ENCODE measurements at regions not wholly inside any gene's neighbourhood (a gene's known extent, or its start where the extent isn't known, plus 50 kb on each side); places are given as distances from the start of the nearest gene placed in this dataset.

GRCh38 chr5:135183464-135183863 is 149.4 kb upstream of the PITX1 start:
- H4K91ac ChIP-seq (ENCODE audit: low read depth, low read length, poor library complexity): no peak overlapping the region
- H3K18ac ChIP-seq (ENCODE audit: low read length): no peak overlapping the region
- no peak overlapping the region for H3K14ac ChIP-seq (ENCODE audit: low read length)
- no peak overlapping the region for H2BK15ac ChIP-seq (ENCODE audit: low read length)
- no peak overlapping the region for H4K8ac ChIP-seq (ENCODE audit: low read depth, low read length)
- WGBS, 2 donors (ENCODE audit: extremely low coverage in 2 of 2, insufficient read length in 2 of 2, insufficient replicate concordance in 1 of 2): no CpG with 5 or more reads among the region's 4 CpGs
- no peaks in the 10 kb centered on the region for H3K9me3 ChIP-seq (replicated peaks in 1 of 2; ENCODE audit: control insufficient read depth in 2 of 2, insufficient read depth in 1 of 2, low read depth in 1 of 2, low read length in 2 of 2)
- DNase-seq (ENCODE audit: low spot score): no peak
- peaks cover 0 to 30% (median 0%) of the 10 kb centered on the region in 3 experiments for H3K27me3 ChIP-seq (ENCODE audit: control insufficient read depth in 3 of 3, insufficient read depth in 3 of 3, low read depth in 1 of 3, low read length in 3 of 3)
- H2BK12ac ChIP-seq (ENCODE audit: low read length): no peak overlapping the region
- no peak overlapping the region for H3K27ac ChIP-seq (replicated peaks; ENCODE audit: low read length)
- no peaks in the 10 kb centered on the region for H3K79me1 ChIP-seq (ENCODE audit: low read depth, low read length)
- no peak overlapping the region for H2AK5ac ChIP-seq (ENCODE audit: low read depth, low read length)
- no peak overlapping the region for H2BK5ac ChIP-seq (ENCODE audit: low read length)
- peaks cover 2 to 5% of the 10 kb centered on the region in 2 donors for H3K4me1 ChIP-seq (ENCODE audit: control insufficient read depth in 2 of 2, insufficient read depth in 1 of 2, low read depth in 1 of 2, low read length in 2 of 2)
- no peak overlapping the region for H3K23ac ChIP-seq (ENCODE audit: low read depth, low read length, poor library complexity)
- no peak overlapping the region for H3K9ac ChIP-seq (ENCODE audit: low read depth, low read length, poor library complexity)
- no peak overlapping the region for H3K4me2 ChIP-seq (ENCODE audit: insufficient read depth, low read length, poor library complexity, severe bottlenecking)
- no peak overlapping the region for H3K4ac ChIP-seq (ENCODE audit: low read length)
- no peak overlapping the region for H2AFZ ChIP-seq (ENCODE audit: low read length)
- H3K36me3 ChIP-seq (replicated peaks in 1 of 2; ENCODE audit: control insufficient read depth in 2 of 2, insufficient read depth in 2 of 2, low read length in 2 of 2): no peaks in the 10 kb centered on the region
- no peak overlapping the region for H2BK120ac ChIP-seq (ENCODE audit: low read depth, low read length)
- no peak overlapping the region for H3K4me3 ChIP-seq (ENCODE audit: low read length in 2 of 2)

- no peak overlapping the region for H3K23ac ChIP-seq (ENCODE audit: low read depth, low read length, poor library complexity)
- H3K14ac ChIP-seq (ENCODE audit: low read length): no peak overlapping the region
- H3K27me3 ChIP-seq (ENCODE audit: control insufficient read depth in 3 of 3, insufficient read depth in 3 of 3, low read depth in 1 of 3, low read length in 3 of 3): peaks cover 0 to 22% (median 0%) of the 10 kb centered on the region in 3 experiments
- H3K27ac ChIP-seq (replicated peaks; ENCODE audit: low read length): no peak overlapping the region
- no peak overlapping the region for H2BK5ac ChIP-seq (ENCODE audit: low read length)
- H3K79me1 ChIP-seq (ENCODE audit: low read depth, low read length): no peaks in the 10 kb centered on the region
- H3K18ac ChIP-seq (ENCODE audit: low read length): no peak overlapping the region
- DNase-seq (ENCODE audit: low spot score): no peak
- no peak overlapping the region for H3K4ac ChIP-seq (ENCODE audit: low read length)
- H2BK15ac ChIP-seq (ENCODE audit: low read length): no peak overlapping the region
- peaks cover 2 to 5% of the 10 kb centered on the region in 2 donors for H3K4me1 ChIP-seq (ENCODE audit: control insufficient read depth in 2 of 2, insufficient read depth in 1 of 2, low read depth in 1 of 2, low read length in 2 of 2)
- WGBS, 2 donors (ENCODE audit: extremely low coverage in 2 of 2, insufficient read length in 2 of 2, insufficient replicate concordance in 1 of 2): no CpG with 5 or more reads among the region's 5 CpGs
- no peak overlapping the region for H2AK5ac ChIP-seq (ENCODE audit: low read depth, low read length)
- H2AFZ ChIP-seq (ENCODE audit: low read length): no peak overlapping the region
- H4K91ac ChIP-seq (ENCODE audit: low read depth, low read length, poor library complexity): no peak overlapping the region
- no peak overlapping the region for H2BK120ac ChIP-seq (ENCODE audit: low read depth, low read length)
- no peak overlapping the region for H3K4me3 ChIP-seq (ENCODE audit: low read length in 2 of 2)
- no peaks in the 10 kb centered on the region for H3K36me3 ChIP-seq (replicated peaks in 1 of 2; ENCODE audit: control insufficient read depth in 2 of 2, insufficient read depth in 2 of 2, low read length in 2 of 2)
- no peak overlapping the region for H3K9ac ChIP-seq (ENCODE audit: low read depth, low read length, poor library complexity)
- H3K9me3 ChIP-seq (replicated peaks in 1 of 2; ENCODE audit: control insufficient read depth in 2 of 2, insufficient read depth in 1 of 2, low read depth in 1 of 2, low read length in 2 of 2): no peaks in the 10 kb centered on the region
- H2BK12ac ChIP-seq (ENCODE audit: low read length): no peak overlapping the region
- H3K4me2 ChIP-seq (ENCODE audit: insufficient read depth, low read length, poor library complexity, severe bottlenecking): no peak overlapping the region
- no peak overlapping the region for H4K8ac ChIP-seq (ENCODE audit: low read depth, low read length)
These were observed 148.6 kb upstream of the PITX1 start for GRCh38 chr5:135182675-135183074.

- H4K8ac ChIP-seq (ENCODE audit: low read depth, low read length): no peak overlapping the region
- no peak overlapping the region for H2AK5ac ChIP-seq (ENCODE audit: low read depth, low read length)
- peaks cover 2 to 5% of the 10 kb centered on the region in 2 donors for H3K4me1 ChIP-seq (ENCODE audit: control insufficient read depth in 2 of 2, insufficient read depth in 1 of 2, low read depth in 1 of 2, low read length in 2 of 2)
- no peaks in the 10 kb centered on the region for H3K79me1 ChIP-seq (ENCODE audit: low read depth, low read length)
- H3K4me3 ChIP-seq (ENCODE audit: low read length in 2 of 2): no peak overlapping the region
- H3K9ac ChIP-seq (ENCODE audit: low read depth, low read length, poor library complexity): no peak overlapping the region
- H2BK12ac ChIP-seq (ENCODE audit: low read length): no peak overlapping the region
- no peak overlapping the region for H3K23ac ChIP-seq (ENCODE audit: low read depth, low read length, poor library complexity)
- WGBS, 2 donors (ENCODE audit: extremely low coverage in 2 of 2, insufficient read length in 2 of 2, insufficient replicate concordance in 1 of 2): no CpG with 5 or more reads among the region's 3 CpGs
- H2BK15ac ChIP-seq (ENCODE audit: low read length): no peak overlapping the region
- no peak overlapping the region for H3K18ac ChIP-seq (ENCODE audit: low read length)
- H3K9me3 ChIP-seq (replicated peaks in 1 of 2; ENCODE audit: control insufficient read depth in 2 of 2, insufficient read depth in 1 of 2, low read depth in 1 of 2, low read length in 2 of 2): no peaks in the 10 kb centered on the region
- H2BK5ac ChIP-seq (ENCODE audit: low read length): no peak overlapping the region
- H3K4me2 ChIP-seq (ENCODE audit: insufficient read depth, low read length, poor library complexity, severe bottlenecking): no peak overlapping the region
- H3K27me3 ChIP-seq (ENCODE audit: control insufficient read depth in 3 of 3, insufficient read depth in 3 of 3, low read depth in 1 of 3, low read length in 3 of 3): peaks cover 0 to 12% (median 0%) of the 10 kb centered on the region in 3 experiments
- no peak overlapping the region for H3K4ac ChIP-seq (ENCODE audit: low read length)
- no peak for DNase-seq (ENCODE audit: low spot score)
- no peak overlapping the region for H3K14ac ChIP-seq (ENCODE audit: low read length)
- no peak overlapping the region for H2BK120ac ChIP-seq (ENCODE audit: low read depth, low read length)
- no peak overlapping the region for H2AFZ ChIP-seq (ENCODE audit: low read length)
- H3K36me3 ChIP-seq (replicated peaks in 1 of 2; ENCODE audit: control insufficient read depth in 2 of 2, insufficient read depth in 2 of 2, low read length in 2 of 2): no peaks in the 10 kb centered on the region
- H4K91ac ChIP-seq (ENCODE audit: low read depth, low read length, poor library complexity): no peak overlapping the region
- no peak overlapping the region for H3K27ac ChIP-seq (replicated peaks; ENCODE audit: low read length)
These were observed 147.6 kb upstream of the PITX1 start for GRCh38 chr5:135181653-135182052.

- peak overlapping the region; percentile 45 for H3K23ac ChIP-seq (ENCODE audit: low read depth, low read length, poor library complexity)
- no peak overlapping the region for H3K4ac ChIP-seq (ENCODE audit: low read length)
- peaks cover 0 to 3% of the 10 kb centered on the region in 2 donors for H3K4me1 ChIP-seq (ENCODE audit: control insufficient read depth in 2 of 2, insufficient read depth in 1 of 2, low read depth in 1 of 2, low read length in 2 of 2)
- no peaks in the 10 kb centered on the region for H3K9me3 ChIP-seq (replicated peaks in 1 of 2; ENCODE audit: control insufficient read depth in 2 of 2, insufficient read depth in 1 of 2, low read depth in 1 of 2, low read length in 2 of 2)
- H2BK15ac ChIP-seq (ENCODE audit: low read length): no peak overlapping the region
- no peak overlapping the region for H2AK5ac ChIP-seq (ENCODE audit: low read depth, low read length)
- H3K4me2 ChIP-seq (ENCODE audit: insufficient read depth, low read length, poor library complexity, severe bottlenecking): no peak overlapping the region
- no peak overlapping the region for H3K4me3 ChIP-seq (ENCODE audit: low read length in 2 of 2)
- H3K9ac ChIP-seq (ENCODE audit: low read depth, low read length, poor library complexity): no peak overlapping the region
- peak overlapping the region; percentile 13 for H3K18ac ChIP-seq (ENCODE audit: low read length)
- no peak overlapping the region for H3K27ac ChIP-seq (replicated peaks; ENCODE audit: low read length)
- no peak overlapping the region for H2BK12ac ChIP-seq (ENCODE audit: low read length)
- H2AFZ ChIP-seq (ENCODE audit: low read length): no peak overlapping the region
- H2BK5ac ChIP-seq (ENCODE audit: low read length): peak overlapping the region; percentile 27
- no peak overlapping the region for H4K91ac ChIP-seq (ENCODE audit: low read depth, low read length, poor library complexity)
- no peak overlapping the region for H3K14ac ChIP-seq (ENCODE audit: low read length)
- DNase-seq (ENCODE audit: low spot score): no peak
- no peak overlapping the region for H4K8ac ChIP-seq (ENCODE audit: low read depth, low read length)
- no peaks in the 10 kb centered on the region for H3K79me1 ChIP-seq (ENCODE audit: low read depth, low read length)
- no CpG with 5 or more reads among the region's 11 CpGs for WGBS, 2 donors (ENCODE audit: extremely low coverage in 2 of 2, insufficient read length in 2 of 2, insufficient replicate concordance in 1 of 2)
- H2BK120ac ChIP-seq (ENCODE audit: low read depth, low read length): no peak overlapping the region
- H3K36me3 ChIP-seq (replicated peaks in 1 of 2; ENCODE audit: control insufficient read depth in 2 of 2, insufficient read depth in 2 of 2, low read length in 2 of 2): no peaks in the 10 kb centered on the region
- peaks cover 0 to 6% (median 0%) of the 10 kb centered on the region in 3 experiments for H3K27me3 ChIP-seq (ENCODE audit: control insufficient read depth in 3 of 3, insufficient read depth in 3 of 3, low read depth in 1 of 3, low read length in 3 of 3)
These were observed 145.4 kb upstream of the PITX1 start for GRCh38 chr5:135179308-135179980.

Measured in neuronal stem cell (in vitro differentiated cells).